Activated T-cell treated with anti-CD3 and anti-CD28 coated beads, Interleukin-2, amount 50 U/mL, for 72 hours (primary cell): ENCODE measurements at regions not wholly inside any gene's neighbourhood (a gene's known extent, or its start where the extent isn't known, plus 50 kb on each side); places are given as distances from the start of the nearest gene placed in this dataset.
A peak's percentile ranks its signal among the peaks of the same experiment; 100 is the strongest.
"Not testable (repeated sequence)": the region's sequence is repeated elsewhere in the genome, so short reads cannot be mapped to it uniquely, and the experiment has no call there.

ENCODE experiments used
- ATAC-seq, 2 donors: fragments of 150-1000 bp; cut with Tn5 transposase; replicated peaks in 1 of 2; 2 replicates each; pipeline ENCODE4 v1.10.0; 2021; ENCODE audit warnings: moderate library complexity in 2 of 2, mild to moderate bottlenecking in 1 of 2
- DNase-seq, 2 donors: peaks; one replicate each; pipeline ENCODE4 v3.0.0; 2021 to 2022; ENCODE audit warnings: mixed read lengths in 1 of 2
- H3K27ac Mint-ChIP-seq: one replicate; pipeline ENCODE4 v1.8.0; 2022; ENCODE audit warnings: mild to moderate bottlenecking, moderate library complexity, mixed read lengths
- H3K27me3 Mint-ChIP-seq: one replicate; pipeline ENCODE4 v1.8.0; 2022; ENCODE audit warnings: low read depth, mixed read lengths
- H3K36me3 Mint-ChIP-seq, 2 donors: one replicate each; pipeline ENCODE4 v1.8.0; 2022; ENCODE audit warnings: mixed read lengths in 2 of 2, mild to moderate bottlenecking in 1 of 2; ENCODE audit not compliant: insufficient read depth in 2 of 2
- H3K4me1 Mint-ChIP-seq: one replicate; pipeline ENCODE4 v1.8.0; 2022; ENCODE audit warnings: low read depth, mixed read lengths
- H3K4me3 Mint-ChIP-seq, 2 donors: one replicate each; pipeline ENCODE4 v1.8.0; 2022; ENCODE audit warnings: mild to moderate bottlenecking in 2 of 2, mixed read lengths in 2 of 2, moderate library complexity in 2 of 2
- H3K9me3 Mint-ChIP-seq, 2 donors: one replicate each; pipeline ENCODE4 v1.8.0; 2022; ENCODE audit warnings: mixed read lengths in 2 of 2

GRCh38 chr2:177008662-177009061 is 203.9 kb upstream of the HNRNPA3 start:
- H3K4me1 Mint-ChIP-seq, H3K27ac Mint-ChIP-seq, H3K9me3 Mint-ChIP-seq, H3K36me3 Mint-ChIP-seq, DNase-seq, ATAC-seq: not testable (repeated sequence)
- Mint-ChIP-seq H3K4me3 (peak overlapping the region; percentile 3 to 58), H3K27me3 (peaks cover 13% of the 10 kb centered on the region)

- Mint-ChIP-seq H3K4me3 (no peak overlapping the region), H3K4me1 (peaks cover 5% of the 10 kb centered on the region), H3K27me3 (peaks cover 13% of the 10 kb centered on the region), H3K9me3 (no peaks in the 10 kb centered on the region), H3K36me3 (peaks cover 0 to 2% of the 10 kb centered on the region in 2 donors), H3K27ac (no peak overlapping the region)
- ATAC-seq (no peak), DNase-seq (no peak)
Measured at GRCh38 chr2:177010146-177010545, 202.4 kb upstream of the HNRNPA3 start.

GRCh38 chr2:177010861-177011260 is 201.7 kb upstream of the HNRNPA3 start:
- peaks cover 15% of the 10 kb centered on the region for H3K27me3 Mint-ChIP-seq
- H3K9me3 Mint-ChIP-seq, result no peaks in the 10 kb centered on the region
- DNase-seq, result no peak
- H3K4me3 Mint-ChIP-seq, result no peak overlapping the region
- ATAC-seq, result no peak
- H3K4me1 Mint-ChIP-seq, result peaks cover 5% of the 10 kb centered on the region
- H3K36me3 Mint-ChIP-seq, result peaks cover 0 to 2% of the 10 kb centered on the region in 2 donors
- no peak overlapping the region for H3K27ac Mint-ChIP-seq

- Mint-ChIP-seq H3K27ac (no peak overlapping the region), H3K27me3 (peaks cover 24% of the 10 kb centered on the region), H3K9me3 (no peaks in the 10 kb centered on the region), H3K4me3 (no peak overlapping the region), H3K36me3 (no peaks in the 10 kb centered on the region), H3K4me1 (no peaks in the 10 kb centered on the region)
- no peak for DNase-seq
- ATAC-seq, result no peak
Measured at GRCh38 chr2:177014946-177015345, 197.6 kb upstream of the HNRNPA3 start.

- DNase-seq (no peak), ATAC-seq (no peak)
- no peaks in the 10 kb centered on the region for H3K4me1 Mint-ChIP-seq
- no peaks in the 10 kb centered on the region for H3K36me3 Mint-ChIP-seq
- H3K4me3 Mint-ChIP-seq, result no peak overlapping the region
- no peak overlapping the region for H3K27ac Mint-ChIP-seq
- no peaks in the 10 kb centered on the region for H3K9me3 Mint-ChIP-seq
- peaks cover 22% of the 10 kb centered on the region for H3K27me3 Mint-ChIP-seq
Measured at GRCh38 chr2:177015356-177015923, 197.2 kb upstream of the HNRNPA3 start.

- ATAC-seq, result no peak
- H3K4me1 Mint-ChIP-seq, result no peaks in the 10 kb centered on the region
- no peaks in the 10 kb centered on the region for H3K9me3 Mint-ChIP-seq
- DNase-seq, result no peak
- peaks cover 23% of the 10 kb centered on the region for H3K27me3 Mint-ChIP-seq
- no peaks in the 10 kb centered on the region for H3K36me3 Mint-ChIP-seq
- H3K4me3 Mint-ChIP-seq, result no peak overlapping the region
- no peak overlapping the region for H3K27ac Mint-ChIP-seq
Measured at GRCh38 chr2:177020524-177021119, 192.0 kb upstream of the HNRNPA3 start.

- Mint-ChIP-seq H3K4me1 (no peaks in the 10 kb centered on the region), H3K4me3 (no peak overlapping the region), H3K27me3 (peaks cover 15% of the 10 kb centered on the region), H3K9me3 (no peaks in the 10 kb centered on the region), H3K27ac (no peak overlapping the region), H3K36me3 (no peaks in the 10 kb centered on the region)
- DNase-seq (no peak), ATAC-seq (no peak)
Measured at GRCh38 chr2:177021706-177022343, 190.8 kb upstream of the HNRNPA3 start.

- Mint-ChIP-seq H3K4me1 (no peaks in the 10 kb centered on the region), H3K27me3 (peaks cover 7% of the 10 kb centered on the region), H3K27ac (no peak overlapping the region), H3K36me3 (no peaks in the 10 kb centered on the region), H3K9me3 (no peaks in the 10 kb centered on the region), H3K4me3 (no peak overlapping the region)
- DNase-seq (no peak), ATAC-seq (no peak)
Measured at GRCh38 chr2:177024765-177025164, 187.8 kb upstream of the HNRNPA3 start.

GRCh38 chr2:177026253-177026652 is 186.3 kb upstream of the HNRNPA3 start:
- peaks cover 6% of the 10 kb centered on the region for H3K27me3 Mint-ChIP-seq
- H3K4me3 Mint-ChIP-seq, result no peak overlapping the region
- no peaks in the 10 kb centered on the region for H3K9me3 Mint-ChIP-seq
- H3K4me1 Mint-ChIP-seq, result no peaks in the 10 kb centered on the region
- H3K36me3 Mint-ChIP-seq, result no peaks in the 10 kb centered on the region
- ATAC-seq (peak in 1 of 2 donors; percentile 69), DNase-seq (no peak)
- no peak overlapping the region for H3K27ac Mint-ChIP-seq

GRCh38 chr2:177026956-177027355 is 185.6 kb upstream of the HNRNPA3 start:
- Mint-ChIP-seq H3K9me3 (no peaks in the 10 kb centered on the region), H3K36me3 (no peaks in the 10 kb centered on the region), H3K4me1 (no peaks in the 10 kb centered on the region), H3K27ac (no peak overlapping the region), H3K4me3 (no peak overlapping the region), H3K27me3 (peaks cover 9% of the 10 kb centered on the region)
- ATAC-seq (no peak), DNase-seq (no peak)

GRCh38 chr2:177028296-177028695 is 184.3 kb upstream of the HNRNPA3 start:
- H3K36me3 Mint-ChIP-seq, result no peaks in the 10 kb centered on the region
- no peaks in the 10 kb centered on the region for H3K4me1 Mint-ChIP-seq
- DNase-seq (no peak), ATAC-seq (no peak)
- no peak overlapping the region for H3K4me3 Mint-ChIP-seq
- no peak overlapping the region for H3K27ac Mint-ChIP-seq
- H3K9me3 Mint-ChIP-seq, result no peaks in the 10 kb centered on the region
- peaks cover 13% of the 10 kb centered on the region for H3K27me3 Mint-ChIP-seq

- no peak for ATAC-seq
- Mint-ChIP-seq H3K4me1 (no peaks in the 10 kb centered on the region), H3K9me3 (no peaks in the 10 kb centered on the region), H3K4me3 (no peak overlapping the region), H3K27ac (no peak overlapping the region), H3K27me3 (peaks cover 13% of the 10 kb centered on the region), H3K36me3 (no peaks in the 10 kb centered on the region)
- DNase-seq, result no peak
Measured at GRCh38 chr2:177029075-177029474, 183.5 kb upstream of the HNRNPA3 start.

- no peaks in the 10 kb centered on the region for H3K9me3 Mint-ChIP-seq
- no peak overlapping the region for H3K4me3 Mint-ChIP-seq
- no peak for DNase-seq
- H3K36me3 Mint-ChIP-seq, result no peaks in the 10 kb centered on the region
- no peak overlapping the region for H3K27ac Mint-ChIP-seq
- peaks cover 13% of the 10 kb centered on the region for H3K27me3 Mint-ChIP-seq
- no peak for ATAC-seq
- no peaks in the 10 kb centered on the region for H3K4me1 Mint-ChIP-seq
Measured at GRCh38 chr2:177029501-177029900, 183.1 kb upstream of the HNRNPA3 start.

GRCh38 chr2:177029901-177030300 is 182.7 kb upstream of the HNRNPA3 start:
- Mint-ChIP-seq H3K27me3 (peaks cover 13% of the 10 kb centered on the region), H3K36me3 (no peaks in the 10 kb centered on the region), H3K4me1 (no peaks in the 10 kb centered on the region), H3K27ac (no peak overlapping the region), H3K9me3 (no peaks in the 10 kb centered on the region), H3K4me3 (no peak overlapping the region)
- DNase-seq, result no peak
- ATAC-seq, result no peak
